SU-DHL-6 (cell line): ENCODE measurements at regions not wholly inside any gene's neighbourhood (a gene's known extent, or its start where the extent isn't known, plus 50 kb on each side); places are given as distances from the start of the nearest gene placed in this dataset.

Experiments
- H2AFZ ChIP-seq: fragments of 200-600 bp; sonication (generic); 2 replicates; pipeline ENCODE4 v1.6.1; 2014; ENCODE audit warnings: low read depth, mild to moderate bottlenecking, moderate library complexity, mixed read lengths, antibody characterized with exemption, low read length; ENCODE audit not compliant: severe bottlenecking
- H3F3A ChIP-seq: fragments of 200-600 bp; shearing (Covaris generic); 2 replicates; pipeline ENCODE4 v1.6.0; 2016; ENCODE audit warnings: antibody characterized with exemption, mild to moderate bottlenecking; ENCODE audit not compliant: insufficient read depth
- H3K27ac ChIP-seq: fragments of 200-600 bp; sonication (generic); 2 replicates; pipeline ENCODE4 v1.5.1; 2016; ENCODE audit warnings: low read depth, mild to moderate bottlenecking, low read length, moderate library complexity, mixed read lengths
- H3K27me3 ChIP-seq: fragments of 200-600 bp; sonication (generic), shearing (Covaris generic); 2 replicates; pipeline ENCODE4 v1.6.0; 2014; ENCODE audit warnings: mild to moderate bottlenecking, low read length
- H3K36me3 ChIP-seq: fragments of 200-600 bp; sonication (generic); 2 replicates; pipeline ENCODE4 v1.6.1; 2014; ENCODE audit warnings: mild to moderate bottlenecking, low read length, mixed read lengths
- H3K4me2 ChIP-seq: fragments of 300-600, 200-600 bp; shearing (Covaris generic), sonication (generic); 2 replicates; pipeline ENCODE4 v1.6.0; 2014; ENCODE audit warnings: low read length, low read depth, mild to moderate bottlenecking; ENCODE audit not compliant: poor library complexity, severe bottlenecking
- H3K4me3 ChIP-seq: fragments of 200-600 bp; sonication (generic); 2 replicates; pipeline ENCODE4 v1.5.1; 2014; ENCODE audit warnings: antibody characterized with exemption, low read length, mild to moderate bottlenecking, mixed read lengths; ENCODE audit not compliant: insufficient read depth, poor library complexity, severe bottlenecking
- H3K79me2 ChIP-seq: fragments of 200-600 bp; sonication (generic); 2 replicates; pipeline ENCODE4 v1.6.1; 2014; ENCODE audit warnings: mild to moderate bottlenecking, low read length, moderate library complexity; ENCODE audit not compliant: insufficient read depth
- H3K9ac ChIP-seq: fragments of 200-600 bp; sonication (generic); 2 replicates; pipeline ENCODE4 v1.7.0; 2014; ENCODE audit warnings: mild to moderate bottlenecking, low read length
- H3K9me2 ChIP-seq: fragments of 200-600 bp; sonication (generic); replicated peaks from 2 replicates; pipeline ENCODE4 v1.6.1; 2014; ENCODE audit warnings: low read length; ENCODE audit not compliant: insufficient read depth
- H3K9me3 ChIP-seq: fragments of 200-600 bp; sonication (generic); 2 replicates; pipeline ENCODE4 v1.6.1; 2014; ENCODE audit warnings: low read length, mixed read lengths; ENCODE audit not compliant: insufficient read depth
- H4K20me1 ChIP-seq: fragments of 200-600 bp; sonication (generic); 2 replicates; pipeline ENCODE4 v1.6.1; 2014; ENCODE audit warnings: low read depth, mild to moderate bottlenecking, antibody characterized with exemption, low read length, moderate library complexity, mixed read lengths
- EZH2phosphoT487 ChIP-seq: fragments of 200-600 bp; sonication (generic), shearing (Covaris generic); conservative IDR thresholded peaks from 2 replicates; pipeline ENCODE4 v1.6.1; 2018; ENCODE audit warnings: mild to moderate bottlenecking, antibody characterized with exemption, low read length, moderate library complexity, mixed read lengths
- TF ChIP-seq, protein P1 (sequence below): fragments of 200-600 bp; sonication (generic); IDR thresholded peaks from one replicate; pipeline ENCODE4 v1.5.1; 2017; ENCODE audit warnings: antibody characterized with exemption, mild to moderate bottlenecking, low read length, moderate library complexity; ENCODE audit not compliant: insufficient read depth, poor library complexity, severe bottlenecking

DNA sequence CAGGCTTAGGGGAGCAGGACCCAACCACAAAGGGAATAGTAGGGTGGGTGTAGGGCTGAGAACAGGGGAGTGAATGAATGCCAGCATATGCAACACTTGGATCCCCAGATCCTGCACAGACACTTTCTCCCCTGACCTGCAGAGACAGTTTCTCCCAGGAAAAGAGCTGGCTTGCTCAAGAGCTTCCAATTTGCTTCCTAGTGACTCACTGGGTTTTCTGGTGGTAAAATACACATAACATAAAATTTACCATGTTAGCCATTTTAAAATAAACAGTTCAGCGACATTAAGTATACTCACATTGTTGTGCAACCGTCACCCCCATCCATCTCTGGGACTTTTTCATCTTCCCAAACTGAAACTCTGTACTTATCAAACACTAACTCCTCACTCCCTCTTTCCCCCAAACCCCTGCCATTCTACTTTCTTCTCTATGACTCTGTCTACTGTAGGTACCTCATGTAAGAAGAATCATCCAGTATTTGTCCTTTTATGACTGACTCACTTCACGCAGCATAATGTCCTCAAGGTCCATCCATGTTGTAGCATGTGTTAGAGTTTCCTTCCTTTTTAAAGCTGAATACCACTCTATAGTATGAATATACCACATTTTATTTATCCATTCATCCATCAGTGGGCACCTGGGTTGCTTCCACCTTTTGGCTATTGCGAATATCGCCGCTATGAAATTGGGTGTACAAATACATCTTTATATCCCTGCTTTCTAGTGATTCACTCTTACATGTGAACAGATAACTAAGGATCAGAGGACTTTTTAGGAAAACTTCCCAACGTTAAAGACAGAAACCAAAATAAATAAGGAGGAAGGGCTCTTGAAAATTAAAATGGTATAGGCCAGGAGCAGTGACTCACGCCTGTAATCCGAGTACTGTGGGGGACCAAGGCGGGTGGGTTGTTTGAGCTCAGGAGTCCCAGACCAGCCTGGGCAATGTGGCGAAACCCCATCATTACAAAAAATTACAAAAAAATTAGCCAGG, 95.6 kb upstream of the TJP1 start:
- H3K4me2 ChIP-seq, result no peak overlapping the region
- TF ChIP-seq, protein P1, sequence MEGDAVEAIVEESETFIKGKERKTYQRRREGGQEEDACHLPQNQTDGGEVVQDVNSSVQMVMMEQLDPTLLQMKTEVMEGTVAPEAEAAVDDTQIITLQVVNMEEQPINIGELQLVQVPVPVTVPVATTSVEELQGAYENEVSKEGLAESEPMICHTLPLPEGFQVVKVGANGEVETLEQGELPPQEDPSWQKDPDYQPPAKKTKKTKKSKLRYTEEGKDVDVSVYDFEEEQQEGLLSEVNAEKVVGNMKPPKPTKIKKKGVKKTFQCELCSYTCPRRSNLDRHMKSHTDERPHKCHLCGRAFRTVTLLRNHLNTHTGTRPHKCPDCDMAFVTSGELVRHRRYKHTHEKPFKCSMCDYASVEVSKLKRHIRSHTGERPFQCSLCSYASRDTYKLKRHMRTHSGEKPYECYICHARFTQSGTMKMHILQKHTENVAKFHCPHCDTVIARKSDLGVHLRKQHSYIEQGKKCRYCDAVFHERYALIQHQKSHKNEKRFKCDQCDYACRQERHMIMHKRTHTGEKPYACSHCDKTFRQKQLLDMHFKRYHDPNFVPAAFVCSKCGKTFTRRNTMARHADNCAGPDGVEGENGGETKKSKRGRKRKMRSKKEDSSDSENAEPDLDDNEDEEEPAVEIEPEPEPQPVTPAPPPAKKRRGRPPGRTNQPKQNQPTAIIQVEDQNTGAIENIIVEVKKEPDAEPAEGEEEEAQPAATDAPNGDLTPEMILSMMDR, result no peak
- TF ChIP-seq EZH2phosphoT487, result no peak
- no peak overlapping the region for H2AFZ ChIP-seq
- H3K4me3 ChIP-seq, result no peak overlapping the region
- H3K9ac ChIP-seq, result no peak overlapping the region
- H3K36me3 ChIP-seq, result no peaks in the 10 kb centered on the region
- no peaks in the 10 kb centered on the region for H3K9me2 ChIP-seq
- H3K27ac ChIP-seq, result no peak overlapping the region
- H3K79me2 ChIP-seq, result no peaks in the 10 kb centered on the region
- no peaks in the 10 kb centered on the region for H3K9me3 ChIP-seq
- H3F3A ChIP-seq, result no peaks in the 10 kb centered on the region
- H3K27me3 ChIP-seq, result no peaks in the 10 kb centered on the region
- no peaks in the 10 kb centered on the region for H4K20me1 ChIP-seq

DNA sequence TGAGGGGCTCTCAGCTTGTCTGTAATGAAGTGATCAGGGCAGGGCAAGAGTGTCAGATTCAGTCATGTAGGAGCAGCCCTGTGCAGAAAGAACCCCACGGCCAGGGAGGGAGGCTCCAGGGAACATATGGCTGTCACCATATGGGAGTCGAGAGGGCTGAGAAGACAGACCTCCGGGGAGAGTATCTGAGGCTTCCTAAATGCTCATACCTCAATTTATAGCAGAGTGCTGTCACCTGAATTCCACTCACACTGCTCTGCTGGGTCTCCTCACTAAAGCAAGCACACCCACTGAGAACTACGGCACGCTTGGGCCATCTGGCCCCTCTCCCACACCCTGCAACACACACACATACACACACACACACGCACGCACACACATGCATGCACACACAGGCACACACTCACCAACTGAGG, 92.3 kb upstream of the TJP1 start:
- H3K9me2 ChIP-seq, result no peaks in the 10 kb centered on the region
- no peak overlapping the region for H3K27ac ChIP-seq
- no peak overlapping the region for H3K9ac ChIP-seq
- no peak overlapping the region for H3K4me3 ChIP-seq
- H3K27me3 ChIP-seq, result no peaks in the 10 kb centered on the region
- H2AFZ ChIP-seq, result no peak overlapping the region
- H4K20me1 ChIP-seq, result no peaks in the 10 kb centered on the region
- H3K36me3 ChIP-seq, result no peaks in the 10 kb centered on the region
- TF ChIP-seq EZH2phosphoT487, result no peak
- TF ChIP-seq, protein P1, result no peak
- no peaks in the 10 kb centered on the region for H3K9me3 ChIP-seq
- H3K4me2 ChIP-seq, result no peak overlapping the region
- no peaks in the 10 kb centered on the region for H3F3A ChIP-seq
- no peaks in the 10 kb centered on the region for H3K79me2 ChIP-seq

DNA sequence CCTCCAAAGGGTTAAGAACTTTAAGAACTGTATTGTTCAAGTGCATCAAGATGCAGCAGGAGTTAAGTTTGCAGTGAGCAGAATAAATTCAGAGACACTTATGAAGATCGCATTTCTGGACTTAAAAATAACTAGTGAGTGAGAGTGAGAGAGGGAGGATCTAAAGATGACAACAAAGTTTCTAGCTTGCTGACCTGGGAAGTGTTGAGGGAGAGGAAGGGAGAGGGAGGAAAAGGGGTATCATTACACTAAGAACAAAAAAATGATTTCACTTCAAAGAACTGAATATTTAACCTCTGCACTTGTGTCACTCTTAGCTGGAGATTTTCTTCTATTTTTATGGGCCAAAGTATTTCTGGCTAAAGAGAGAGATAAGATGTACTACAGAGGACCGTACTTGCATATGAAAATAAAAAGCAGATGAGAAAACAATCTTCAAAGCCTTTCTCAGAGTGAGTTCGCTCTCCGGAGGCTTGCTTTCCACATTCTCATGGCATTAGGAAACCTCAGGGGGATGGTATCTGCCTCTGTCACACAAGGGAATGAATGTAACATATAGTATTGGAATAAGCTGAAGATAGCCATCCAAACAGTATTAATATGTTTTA, 91.4 kb upstream of the TJP1 start:
- TF ChIP-seq, protein P1, result no peak
- TF ChIP-seq EZH2phosphoT487, result no peak
- Histone ChIP-seq H3K27ac (no peak overlapping the region), H3K4me2 (no peak overlapping the region), H3K9ac (no peak overlapping the region), H3K36me3 (no peaks in the 10 kb centered on the region), H3K4me3 (no peak overlapping the region), H3K79me2 (no peaks in the 10 kb centered on the region), H4K20me1 (no peaks in the 10 kb centered on the region), H3K9me2 (no peaks in the 10 kb centered on the region), H3K27me3 (no peaks in the 10 kb centered on the region), H3K9me3 (no peaks in the 10 kb centered on the region), H3F3A (no peaks in the 10 kb centered on the region), H2AFZ (no peak overlapping the region)
